ENCODE measurements at regions not wholly inside any gene's neighbourhood (a gene's known extent, or its start where the extent isn't known, plus 50 kb on each side); places are given as distances from the start of the nearest gene placed in this dataset.

- Histone ChIP-seq H3K36me3 (ENCODE audit: control insufficient read depth in 2 of 2, insufficient read depth in 1 of 2, low read length in 2 of 2) (no peaks in the 10 kb centered on the region), H3K4me1 (ENCODE audit: control insufficient read depth, insufficient read depth, low read length) (no peaks in the 10 kb centered on the region), H3K9me3 (ENCODE audit: control insufficient read depth, insufficient read depth, low read depth, low read length) (no peaks in the 10 kb centered on the region), H3K4me3 (ENCODE audit: low read depth, low read length) (no peak overlapping the region), H3K27ac (ENCODE audit: extremely low read depth, low read depth, low read length) (no peak overlapping the region)
- ChIA-PET CTCF (interaction anchor here (0.8 kb wide), 1 partner anchor 111 kb away, joined by 3 read pairs; no protein-coding TSS in a partner anchor), POLR2A (no interaction called here)
- no peak for TF ChIP-seq ZNF354C (tag by site-specific recombination; IDR thresholded peaks at IDR 0.05; ENCODE audit: borderline replicate concordance, low read depth)
- TF ChIP-seq SP3 (tag by site-specific recombination; IDR thresholded peaks at IDR 0.05): no peak
- no peak for TF ChIP-seq HIC1 (tag by site-specific recombination; IDR thresholded peaks at IDR 0.05)
- no peak for TF ChIP-seq ZNF670 (tag by site-specific recombination; IDR thresholded peaks at IDR 0.05; ENCODE audit: low read depth)
- TF ChIP-seq ZSCAN16 (tag by site-specific recombination; IDR thresholded peaks at IDR 0.05): no peak
- no peak for TF ChIP-seq ZNF426 (tag by site-specific recombination; IDR thresholded peaks at IDR 0.05)
- TF ChIP-seq ZNF701 (tag by site-specific recombination; IDR thresholded peaks at IDR 0.05): no peak
- no peak for TF ChIP-seq ZNF146 (tag by site-specific recombination; IDR thresholded peaks at IDR 0.05)
- TF ChIP-seq ZNF639 (tag by site-specific recombination; IDR thresholded peaks at IDR 0.05): no peak
- no peak for TF ChIP-seq ZNF274 (IDR thresholded peaks at IDR 0.05; ENCODE audit: low read length)
- no peak for TF ChIP-seq ZNF274 (tag by site-specific recombination; IDR thresholded peaks at IDR 0.05; ENCODE audit: borderline replicate concordance)
- TF ChIP-seq ZNF133 (tag by site-specific recombination; IDR thresholded peaks at IDR 0.05): no peak
- no peak for TF ChIP-seq ZNF76 (tag by site-specific recombination; IDR thresholded peaks at IDR 0.05; ENCODE audit: borderline replicate concordance, low read depth)
- no peak for TF ChIP-seq GFI1B (tag by site-specific recombination; IDR thresholded peaks at IDR 0.05)
- no peak for TF ChIP-seq KLF1 (tag by site-specific recombination; IDR thresholded peaks at IDR 0.05)
- no peak for TF ChIP-seq ZFP69B (tag by site-specific recombination; IDR thresholded peaks at IDR 0.05)
- TF ChIP-seq ZNF600 (tag by site-specific recombination; IDR thresholded peaks at IDR 0.05): no peak
- no peak for TF ChIP-seq INSM2 (tag by site-specific recombination; IDR thresholded peaks at IDR 0.05)
- no peak for TF ChIP-seq ATF2 (tag by site-specific recombination; IDR thresholded peaks at IDR 0.05; ENCODE audit: low read depth)
- TF ChIP-seq ZNF148 (tag by site-specific recombination; IDR thresholded peaks at IDR 0.05; ENCODE audit: borderline replicate concordance): no peak
- no peak for TF ChIP-seq ZNF830 (tag by site-specific recombination; IDR thresholded peaks at IDR 0.05; ENCODE audit: low read depth)
Measured at GRCh38 chr18:67134911-67135310, 381.6 kb downstream of the DSEL start.
